ENCODE measurements at regions not wholly inside any gene's neighbourhood (a gene's known extent, or its start where the extent isn't known, plus 50 kb on each side); places are given as distances from the start of the nearest gene placed in this dataset.

DNA sequence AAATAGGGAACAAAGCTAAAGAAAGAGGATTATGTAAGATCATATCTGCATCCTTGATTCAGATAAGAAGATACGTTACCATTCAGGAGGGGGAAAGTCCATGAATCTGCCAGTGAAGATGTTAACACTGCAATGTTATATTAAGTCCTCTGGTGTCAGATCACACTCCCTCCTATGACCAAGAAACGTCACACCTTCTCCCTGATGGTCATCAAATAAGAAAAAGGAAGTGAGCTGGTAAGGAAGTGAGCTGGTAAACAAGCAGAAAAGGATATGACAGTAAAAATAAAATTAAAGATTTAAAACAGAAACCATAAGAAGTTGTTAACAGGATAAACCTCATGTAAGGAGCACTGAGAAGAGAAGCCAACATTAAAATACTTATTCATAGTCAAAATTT, 340.2 kb downstream of the SEC23A start:
- Histone ChIP-seq H2BK20ac (ENCODE audit: low read depth, low read length) (no peak overlapping the region), H3K36me3 (ENCODE audit: control insufficient read depth, insufficient read depth, low read length) (no peaks in the 10 kb centered on the region), H4K8ac (ENCODE audit: low read depth in 2 of 2, low read length in 2 of 2) (no peak overlapping the region), H3K14ac (replicated peaks; ENCODE audit: low read depth, low read length) (no peak overlapping the region), H2BK120ac (ENCODE audit: low read depth, low read length) (no peak overlapping the region), H4K91ac (ENCODE audit: insufficient read depth, low read depth, low read length) (no peak overlapping the region), H4K20me1 (ENCODE audit: insufficient read depth, low read length) (no peaks in the 10 kb centered on the region), H3K27me3 (ENCODE audit: control insufficient read depth, insufficient read depth, low read length) (no peaks in the 10 kb centered on the region), H3K4ac (ENCODE audit: low read depth, low read length) (no peak overlapping the region), H3K4me1 (ENCODE audit: control insufficient read depth, insufficient read depth, low read length) (no peaks in the 10 kb centered on the region), H3K9ac (ENCODE audit: low read depth, low read length) (no peak overlapping the region), H3K23ac (ENCODE audit: low read depth, low read length) (no peak overlapping the region), H3K27ac (ENCODE audit: insufficient read depth, low read length) (no peak overlapping the region), H3K18ac (ENCODE audit: low read depth, low read length) (no peak overlapping the region), H2AK5ac (ENCODE audit: low read depth, low read length) (no peak overlapping the region), H3K79me1 (ENCODE audit: low read depth in 1 of 2, low read length in 2 of 2) (no peaks in the 10 kb centered on the region), H3K4me2 (ENCODE audit: low read depth, low read length) (no peak overlapping the region), H2AK9ac (replicated peaks; ENCODE audit: low read depth, low read length, poor library complexity) (no peak overlapping the region), H2AFZ (replicated peaks; ENCODE audit: low read length, poor library complexity) (no peak overlapping the region), H3K56ac (ENCODE audit: extremely low read depth, insufficient read depth, low read length) (no peak overlapping the region), H4K5ac (ENCODE audit: low read depth, low read length) (no peak overlapping the region), H3K9me3 (ENCODE audit: control insufficient read depth, insufficient read depth, low read length) (no peaks in the 10 kb centered on the region), H3K9me1 (ENCODE audit: insufficient read depth, low read length) (no peaks in the 10 kb centered on the region), H3K4me3 (ENCODE audit: insufficient read depth, low read depth, low read length) (no peak overlapping the region), H2BK5ac (ENCODE audit: low read depth, low read length, poor library complexity, severe bottlenecking) (no peak overlapping the region), H2BK15ac (ENCODE audit: low read depth, low read length) (no peak overlapping the region)
- dilution Hi-C loops (cut with HindIII; ENCODE audit: low sequenced_read_pairs, unreplicated experiment), result no loop called here
- ATAC-seq (ENCODE audit: low read depth), result no peak
- WGBS, 2 experiments (ENCODE audit: extremely low coverage in 2 of 2, insufficient read length in 1 of 2), result no CpG with 5 or more reads among the region's 2 CpGs
- CTCF ChIA-PET, result no interaction called here
- DNase-seq, result no peak
- TF ChIP-seq USF2 (IDR thresholded peaks at IDR 0.05; ENCODE audit: low read depth, low read length) (no peak), NFE2L2 (IDR thresholded peaks at IDR 0.05; ENCODE audit: low read depth, low read length) (no peak), MAFK (IDR thresholded peaks at IDR 0.05; ENCODE audit: low read depth, low read length) (no peak)
- no TSS peak for BruUV-seq (replicated peaks)
- POLR2A ChIA-PET (ENCODE audit: unreplicated experiment), result no interaction called here
- in situ Hi-C loops (cut with MboI; ENCODE audit: low sequenced_read_pairs), result no loop called here
- intact Hi-C loops (cut with micrococcal nuclease), result no loop called here
